NCI-H146 (cell line): ENCODE measurements at regions not wholly inside any gene's neighbourhood (a gene's known extent, or its start where the extent isn't known, plus 50 kb on each side); places are given as distances from the start of the nearest gene placed in this dataset.
"Not testable (repeated sequence)": the region's sequence is repeated elsewhere in the genome, so short reads cannot be mapped to it uniquely, and the experiment has no call there.

Source experiments
- DNase-seq: peaks from one replicate; lab custom pipeline; 2025; lab: John Stamatoyannopoulos, UW

- no peak for DNase-seq
These were observed 155.4 kb downstream of the TRIM27 start for GRCh38 chr6:28768187-28768913.

DNA sequence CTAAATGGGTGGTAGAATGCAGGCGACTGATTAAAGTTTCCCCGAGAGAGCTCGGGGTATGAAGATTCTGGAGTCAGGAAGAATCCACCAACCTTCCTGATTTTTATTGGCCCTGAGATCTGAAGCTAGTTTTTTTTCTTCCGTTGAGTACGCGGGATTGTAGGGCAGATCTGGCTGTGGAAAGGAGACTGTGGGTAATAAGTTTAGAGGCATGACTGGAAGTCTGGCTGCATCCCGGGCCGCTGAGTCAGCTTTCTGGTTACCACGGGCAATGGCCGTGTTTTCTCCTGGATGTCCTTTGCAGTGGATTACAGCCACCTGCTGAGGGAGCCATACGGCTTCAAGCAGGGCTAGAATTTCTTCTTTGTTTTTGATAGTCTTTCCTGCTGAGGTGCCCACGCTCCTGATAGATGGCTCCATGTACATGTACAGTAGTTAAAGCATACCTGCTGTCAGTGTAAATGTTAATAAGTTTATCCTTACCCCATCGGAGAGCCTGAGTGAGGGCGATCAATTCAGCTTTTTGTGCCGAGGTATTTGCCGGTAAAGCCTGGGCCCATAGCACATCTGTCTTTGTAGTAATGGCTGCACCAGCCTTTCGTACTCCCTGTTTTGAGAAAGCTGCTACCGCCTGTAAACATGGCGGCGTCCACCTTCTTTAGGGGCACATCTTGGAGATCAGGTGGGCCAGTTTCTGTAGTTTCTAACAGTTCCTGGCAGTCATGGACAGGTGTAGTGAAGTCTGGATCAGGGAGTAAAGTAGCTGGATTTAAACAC is 154.0 kb downstream of the TRIM27 start:
- DNase-seq = no peak

GRCh38 chr6:28770732-28771131 is 153.1 kb downstream of the TRIM27 start:
- DNase-seq = no peak

- DNase-seq = no peak
These were observed 152.2 kb downstream of the TRIM27 start for GRCh38 chr6:28771401-28772267.

DNA sequence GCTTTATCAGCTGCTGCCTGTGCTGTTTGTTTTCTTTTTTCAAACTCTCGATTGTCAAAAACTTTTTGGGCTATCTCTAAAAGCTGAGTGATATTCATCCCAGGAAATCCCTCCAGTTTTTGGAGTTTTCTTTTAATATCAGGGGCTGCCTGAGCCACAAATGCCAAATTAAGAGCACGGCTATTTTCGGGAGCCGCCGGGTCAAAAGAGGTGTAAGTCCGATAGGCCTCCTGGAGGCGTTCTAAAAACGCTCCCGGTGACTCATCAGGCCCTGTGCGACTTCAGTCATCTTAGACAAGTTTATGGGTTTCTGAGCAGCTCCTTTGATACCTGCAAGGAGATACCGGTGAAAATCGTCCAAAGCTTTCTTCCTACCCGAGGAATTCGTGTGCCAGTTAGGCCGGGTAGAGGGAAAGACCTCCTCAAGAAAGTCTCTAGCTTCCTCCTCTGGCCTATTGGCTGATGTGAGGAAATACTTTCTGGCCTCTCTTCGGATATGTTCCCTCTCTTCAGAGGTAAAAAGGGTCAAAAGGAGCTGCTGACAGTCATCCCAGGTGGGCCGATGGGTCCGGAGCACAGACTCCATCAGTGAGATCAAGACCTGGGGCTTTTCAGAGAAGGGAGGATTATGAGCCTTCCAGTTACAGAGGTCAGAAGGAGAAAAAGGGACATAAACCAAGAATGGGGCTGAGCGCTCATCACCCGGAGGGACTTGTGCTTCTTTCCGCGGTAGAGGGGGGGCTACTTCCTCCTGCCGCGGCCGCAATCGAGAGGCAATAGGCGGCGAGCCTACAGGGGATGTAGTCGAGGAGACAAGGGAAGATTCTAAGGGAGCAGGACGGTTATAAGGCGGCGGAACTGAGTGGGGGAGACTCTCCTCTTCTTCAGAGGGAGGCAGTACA is 151.1 kb downstream of the TRIM27 start:
- no peak for DNase-seq

DNA sequence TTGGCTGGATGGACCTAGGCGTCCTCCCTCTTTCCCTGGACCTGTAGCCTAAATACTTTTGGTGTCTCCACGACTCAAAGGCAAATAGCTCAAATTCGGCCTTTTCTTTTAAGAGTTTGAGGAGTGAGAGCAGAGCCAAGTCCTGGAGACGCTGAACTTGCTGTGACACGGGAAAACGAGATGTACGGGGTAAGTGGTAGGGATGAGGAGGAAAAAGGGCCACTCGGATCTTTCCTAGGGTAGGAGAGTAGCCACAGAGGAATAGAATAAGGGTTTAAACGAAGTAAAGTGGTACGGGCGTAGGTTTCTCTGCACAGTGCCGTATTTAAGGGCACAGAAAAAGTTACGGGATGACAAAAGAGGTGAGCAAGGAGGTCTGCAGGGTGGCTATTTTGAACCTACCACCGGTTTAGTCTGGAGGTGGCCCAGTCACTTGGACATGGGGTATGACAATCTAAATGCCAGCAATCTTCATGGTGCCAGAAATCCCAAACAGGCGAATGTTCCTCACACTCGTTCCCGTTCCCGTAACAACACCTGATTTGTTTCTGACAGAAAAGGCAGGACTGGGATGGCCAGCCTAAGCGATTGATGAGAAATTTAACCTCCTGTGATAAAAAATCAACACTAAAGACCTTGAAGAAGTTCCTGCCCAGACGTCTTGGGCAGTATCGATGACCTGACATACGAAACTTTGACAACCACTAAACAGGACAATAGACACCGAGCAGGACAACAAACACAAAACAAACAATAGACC is 149.3 kb downstream of the TRIM27 start:
- no peak for DNase-seq

DNA sequence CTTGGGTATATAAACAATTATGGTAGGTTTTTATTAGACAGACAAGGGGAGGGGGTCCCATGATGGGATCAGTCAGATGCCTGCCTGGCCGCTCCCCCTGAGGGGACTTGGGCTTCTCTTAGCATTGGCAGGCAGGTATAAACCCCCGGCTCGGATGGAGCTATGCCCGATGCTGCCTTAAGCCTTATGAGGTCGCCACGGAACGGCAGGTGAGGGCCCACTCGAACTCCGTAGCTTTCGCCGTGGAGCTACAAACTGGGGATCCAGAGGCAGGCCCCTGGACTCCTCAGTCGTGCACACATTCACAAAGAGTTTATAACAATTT is 148.8 kb downstream of the TRIM27 start:
- DNase-seq = no peak

- DNase-seq = no peak
These were observed 148.2 kb downstream of the TRIM27 start for GRCh38 chr6:28775405-28776129.

- no peak for DNase-seq
These were observed 147.3 kb downstream of the TRIM27 start for GRCh38 chr6:28776269-28777146.

DNA sequence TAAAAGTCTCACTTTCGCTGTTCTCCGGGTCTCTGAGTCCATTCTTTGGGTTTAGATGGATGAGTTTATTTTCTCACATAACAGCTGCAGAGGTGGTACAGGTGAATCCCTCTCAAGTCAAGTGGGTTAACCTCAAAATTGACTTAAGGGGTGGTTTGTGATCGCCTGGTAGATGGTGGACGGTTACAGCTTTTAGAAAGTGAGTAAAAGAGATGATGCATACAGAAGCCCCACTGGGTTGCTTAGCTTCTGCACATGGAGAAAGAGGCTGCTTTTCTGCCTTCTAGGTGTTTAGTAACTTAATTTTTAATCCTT is 146.7 kb downstream of the TRIM27 start:
- DNase-seq = no peak

GRCh38 chr6:28782113-28782673 is 141.6 kb downstream of the TRIM27 start:
- DNase-seq = no peak

DNA sequence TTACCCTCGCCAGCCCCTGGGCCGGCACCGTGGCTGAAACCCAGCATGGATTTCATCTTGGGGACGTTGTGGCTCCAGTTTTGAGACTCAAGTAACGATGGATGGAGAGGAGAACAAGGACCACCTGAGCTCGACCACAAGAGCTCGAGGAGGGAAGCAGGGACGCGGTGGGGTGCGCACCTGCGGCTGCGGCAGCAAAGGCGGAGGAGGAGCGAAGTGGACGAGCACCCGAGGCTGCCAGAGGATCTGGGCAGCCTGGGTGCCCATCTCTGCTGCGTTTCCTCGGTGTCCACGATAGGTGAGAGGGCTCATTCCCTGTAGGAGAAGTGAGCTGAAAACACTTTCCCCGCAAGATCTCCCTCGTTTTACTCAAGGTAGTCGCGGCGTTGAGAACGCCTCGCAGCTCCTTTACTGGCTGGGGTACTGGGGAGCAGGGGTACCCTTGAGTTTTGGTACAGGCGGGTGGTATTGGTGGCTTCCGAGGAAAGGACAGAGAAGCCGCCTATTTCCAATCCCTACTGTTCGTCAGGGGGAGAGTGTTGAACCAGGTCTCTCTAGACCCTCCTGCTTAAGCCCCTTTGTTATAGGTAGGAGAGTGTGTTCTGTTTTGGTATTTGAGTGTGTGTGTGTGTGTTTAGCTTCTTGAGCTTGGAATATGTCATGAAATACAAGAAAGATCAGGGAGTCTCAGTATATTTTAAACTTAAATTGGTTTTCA is 137.7 kb downstream of the TRIM27 start:
- no peak for DNase-seq

DNA sequence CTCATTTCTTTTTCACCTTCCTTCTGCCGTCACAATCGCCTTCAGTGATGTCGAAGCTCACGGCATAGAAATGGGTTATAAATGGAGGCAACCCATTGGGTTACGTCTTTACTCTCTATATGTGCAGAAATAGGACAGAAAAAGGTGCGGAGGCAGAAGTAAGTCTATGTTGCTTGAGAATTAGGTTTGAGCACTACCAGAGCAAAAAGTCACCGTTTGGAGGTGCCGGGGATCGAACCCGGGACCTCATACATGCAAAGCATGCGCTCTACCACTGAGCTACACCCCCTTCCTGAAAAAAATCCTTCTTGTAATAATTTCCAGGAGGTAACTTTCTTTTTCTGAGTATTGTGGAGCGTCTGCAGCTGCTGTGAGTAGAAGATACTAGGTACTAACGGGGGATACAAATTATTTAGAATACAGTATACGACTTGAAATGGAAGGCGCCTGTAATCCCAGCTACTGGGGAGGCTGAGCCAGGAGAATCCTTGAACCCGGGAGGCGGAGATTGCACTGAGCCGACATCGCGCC is 134.2 kb downstream of the TRIM27 start:
- peak; percentile 45 for DNase-seq

DNA sequence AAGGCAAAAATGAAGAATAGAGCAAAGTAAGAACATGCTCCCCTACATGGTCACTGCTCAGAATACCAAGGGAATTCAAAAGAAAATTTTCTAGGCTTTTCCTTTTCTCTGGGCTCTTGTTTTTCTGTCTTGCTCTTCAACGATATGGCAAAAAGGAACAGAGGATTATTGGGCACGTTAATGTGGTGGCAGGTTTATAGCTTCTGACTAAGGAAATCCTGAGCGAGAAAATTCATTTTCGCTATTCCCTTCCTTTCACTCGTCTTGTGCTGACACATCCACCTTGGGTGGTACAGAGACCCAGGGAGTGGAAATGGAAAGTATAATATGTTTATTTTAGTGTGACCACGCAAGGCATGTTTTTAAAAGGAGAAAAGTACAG is 132.8 kb downstream of the TRIM27 start:
- no peak for DNase-seq

DNA sequence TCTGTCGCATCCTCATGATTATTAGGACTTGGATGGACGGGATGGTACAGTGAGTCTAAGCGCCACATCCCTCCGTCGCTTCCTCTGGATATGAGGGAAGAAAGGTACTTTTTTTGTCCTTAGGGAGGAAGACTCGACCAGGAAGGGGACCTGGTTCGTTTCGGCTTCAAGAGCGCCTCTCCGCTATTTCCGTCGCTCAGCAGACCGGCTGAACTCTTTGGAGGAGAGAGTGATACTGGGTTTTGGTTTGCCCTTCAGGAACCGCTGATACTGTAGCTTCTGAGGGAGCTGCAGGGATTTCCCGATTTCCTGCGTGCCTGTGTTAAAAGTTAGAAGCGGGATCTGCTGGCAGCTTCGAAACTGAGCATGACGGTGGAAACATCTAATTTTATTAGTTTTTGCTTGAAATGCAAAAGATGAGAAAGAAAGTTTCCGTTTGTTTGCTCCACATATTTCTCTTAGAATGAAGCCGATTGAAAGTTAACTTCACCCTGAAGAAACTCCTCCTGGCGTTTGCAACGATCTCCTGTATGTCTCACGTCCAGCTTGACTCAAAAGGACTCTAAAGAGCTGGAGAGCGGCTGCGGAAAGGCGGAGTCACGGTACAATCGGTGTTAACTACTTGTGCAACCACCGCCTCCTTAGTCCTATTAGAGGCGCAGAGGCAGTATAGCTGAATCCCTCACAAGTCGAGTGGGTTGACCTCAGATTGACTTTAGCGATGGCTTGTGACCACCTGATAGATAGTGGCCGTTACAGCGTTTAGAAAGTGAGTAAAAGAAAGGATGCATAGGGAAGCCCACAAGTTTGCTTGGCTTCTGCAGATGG is 129.4 kb downstream of the TRIM27 start:
- peak; percentile 4 for DNase-seq

DNA sequence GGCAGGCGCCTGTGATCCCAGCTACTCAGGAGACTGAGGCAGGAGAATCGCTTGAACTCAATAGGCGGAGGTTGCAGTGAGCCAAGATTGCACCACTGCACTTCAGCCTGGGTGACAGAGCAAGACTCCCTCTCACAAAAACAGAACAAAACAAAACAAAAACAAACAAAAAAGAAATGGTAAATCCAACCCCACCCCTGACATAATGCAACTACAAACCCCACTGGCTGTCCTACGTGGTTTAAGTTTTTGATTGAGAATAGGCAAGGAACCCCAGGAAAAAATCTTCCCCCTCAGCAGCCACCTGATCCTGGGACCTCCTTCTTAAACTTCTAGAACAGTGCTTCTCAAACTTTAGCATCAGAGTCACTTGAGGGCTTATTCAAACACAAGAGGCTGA is 123.1 kb downstream of the TRIM27 start:
- DNase-seq = not testable (repeated sequence)
